GM12892 (cell line): ENCODE measurements at regions not wholly inside any gene's neighbourhood (a gene's known extent, or its start where the extent isn't known, plus 50 kb on each side); places are given as distances from the start of the nearest gene placed in this dataset.

Experiments used
- DNase-seq: peaks from one replicate; pipeline ENCODE4 v3.0.0; 2011; ENCODE audit not compliant: insufficient read length
- FAIRE-seq: peaks from 2 replicates; lab custom pipeline; 2011; peaks lifted over from hg19 to GRCh38; lab: Jason Lieb, UNC
- POLR2A ChIP-seq: IDR thresholded peaks from 2 replicates; pipeline ENCODE4 v1.6.1; 2011; ENCODE audit warnings: low read depth, low read length, control low read depth
- POLR2AphosphoS5 ChIP-seq: IDR thresholded peaks from 2 replicates; pipeline ENCODE4 v1.6.1; 2011; ENCODE audit warnings: low read depth, low read length, control low read depth
- TAF1 ChIP-seq: IDR thresholded peaks from 2 replicates; pipeline ENCODE4 v1.6.1; 2011; ENCODE audit warnings: low read depth, mild to moderate bottlenecking, control low read depth, low read length, borderline replicate concordance

DNA sequence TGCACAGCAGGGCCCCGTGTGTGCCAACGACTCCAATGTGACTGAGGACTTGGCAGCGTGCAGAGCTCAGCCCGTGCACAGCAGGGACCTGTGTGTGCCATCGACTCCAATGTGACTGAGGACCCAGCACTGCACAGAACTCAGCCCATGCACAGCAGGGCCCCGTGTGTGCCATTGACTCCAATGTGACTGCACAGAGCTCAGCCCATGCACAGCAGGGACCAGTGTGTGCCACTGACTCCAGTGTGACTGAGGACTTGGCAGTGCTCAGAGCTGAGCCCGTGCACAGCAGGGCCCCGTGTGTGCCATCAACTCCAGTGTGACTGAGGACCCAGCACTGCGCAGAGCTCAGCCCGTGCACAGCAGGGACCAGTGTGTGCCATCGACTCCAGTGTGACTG lies 347.8 kb upstream of the B3GAT1 start:
- no peak for FAIRE-seq
- no peak for DNase-seq
- TF ChIP-seq POLR2AphosphoS5: no peak
- TF ChIP-seq TAF1: no peak
- no peak for TF ChIP-seq POLR2A

DNA sequence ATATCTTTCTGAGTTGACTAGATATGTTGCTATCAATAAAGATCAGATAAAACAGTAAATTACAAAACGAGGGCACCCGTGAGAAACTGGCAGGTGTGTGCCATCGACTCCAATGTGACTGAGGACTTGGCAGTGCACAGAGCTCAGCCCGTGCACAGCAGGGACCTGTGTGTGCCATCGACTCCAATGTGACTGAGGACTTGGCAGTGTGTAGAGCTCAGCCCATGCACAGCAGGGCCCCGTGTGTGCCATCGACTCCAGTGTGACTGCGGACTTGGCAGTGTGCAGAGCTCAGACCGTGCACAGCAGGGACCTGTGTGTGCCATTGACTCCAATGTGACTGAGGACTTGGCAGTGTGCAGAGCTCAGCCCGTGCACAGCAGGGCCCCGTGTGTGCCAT lies 347.2 kb upstream of the B3GAT1 start:
- no peak for TF ChIP-seq POLR2A
- TF ChIP-seq POLR2AphosphoS5: no peak
- no peak for TF ChIP-seq TAF1
- no peak for FAIRE-seq
- no peak for DNase-seq

DNA sequence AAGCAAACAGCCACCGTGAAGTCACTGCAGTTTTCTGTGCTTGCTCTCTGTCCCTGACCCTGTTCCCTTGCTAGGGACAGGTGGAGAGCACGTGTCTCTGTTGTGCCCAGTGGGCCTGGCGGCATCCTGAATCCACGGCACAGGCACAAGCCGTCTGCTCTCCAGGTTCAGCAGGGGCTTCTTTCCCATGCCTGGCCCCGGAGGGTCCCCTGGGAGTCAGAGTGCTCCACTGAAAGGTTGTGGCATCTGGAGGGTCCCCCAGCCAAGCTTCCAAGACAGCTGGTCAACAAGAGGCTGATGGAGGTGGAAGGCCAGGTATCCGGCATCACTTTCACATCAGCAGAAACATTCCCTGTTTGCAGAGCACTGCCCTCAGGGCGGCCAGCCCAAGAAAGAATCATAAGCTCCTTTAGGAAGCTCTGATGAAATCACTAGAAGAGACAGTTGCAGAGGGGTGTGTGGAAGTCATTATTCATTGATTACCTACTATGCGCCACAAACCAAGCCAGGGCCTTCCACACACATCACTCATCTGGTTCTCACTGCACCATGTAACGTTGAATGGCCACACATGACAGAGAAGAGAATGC lies 346.4 kb upstream of the B3GAT1 start:
- no peak for TF ChIP-seq TAF1
- no peak for TF ChIP-seq POLR2AphosphoS5
- FAIRE-seq (no peak), DNase-seq (no peak)

DNA sequence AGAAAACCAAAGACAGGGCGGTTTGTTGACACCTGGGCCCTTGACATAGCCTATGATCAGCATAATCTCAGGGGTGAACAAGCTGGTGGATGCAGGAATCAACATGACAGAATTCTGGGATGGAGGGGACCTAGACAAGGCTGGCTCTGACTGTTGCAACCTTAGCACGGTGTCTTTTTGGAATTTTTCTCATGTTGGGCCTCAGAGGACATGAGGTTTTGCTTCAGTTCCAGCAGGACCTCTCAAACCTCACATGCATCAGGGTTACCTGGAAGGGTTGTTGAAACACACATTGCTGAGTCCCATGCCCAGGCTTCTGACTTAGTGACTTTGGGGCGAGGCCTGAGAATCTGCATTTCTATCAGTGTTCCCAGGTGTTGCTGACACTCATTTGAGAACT lies 345.6 kb upstream of the B3GAT1 start:
- DNase-seq (no peak), FAIRE-seq (no peak)
- TF ChIP-seq POLR2A (no peak), POLR2AphosphoS5 (no peak), TAF1 (no peak)

DNA sequence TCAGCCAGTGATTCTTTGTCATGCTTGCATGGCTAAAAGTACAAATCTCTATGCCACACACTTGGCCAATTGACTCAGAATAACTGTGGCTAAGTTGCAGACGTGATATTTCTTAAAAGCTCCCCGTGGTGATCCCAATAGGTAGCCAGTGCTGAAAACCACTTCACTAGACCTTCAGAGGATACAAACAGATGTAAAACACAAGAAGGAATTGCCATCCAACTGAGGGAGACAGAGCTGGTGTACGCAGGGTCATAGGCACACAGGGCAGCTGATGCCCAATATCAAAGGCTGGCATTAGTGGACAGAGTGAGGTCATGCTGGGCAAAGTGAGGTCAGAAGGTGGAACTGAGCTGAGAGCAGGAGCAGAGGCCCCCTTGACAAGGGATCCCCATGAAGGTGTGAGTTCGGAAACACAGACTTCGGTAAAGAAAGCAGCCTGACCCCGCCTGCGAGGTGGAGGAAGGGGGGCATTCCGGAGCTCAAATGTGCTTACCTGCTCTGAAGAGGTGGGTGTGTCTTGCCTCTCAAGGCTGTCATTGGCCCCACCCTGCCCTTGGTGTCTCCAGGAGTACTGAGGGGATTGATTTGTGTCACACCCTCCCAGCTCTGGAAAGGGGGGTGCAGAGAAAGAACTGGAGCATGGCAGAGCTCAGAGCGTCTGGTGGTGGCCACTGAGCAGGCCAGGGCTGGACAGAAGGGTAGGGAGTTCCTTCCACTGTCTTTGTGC lies 344.9 kb upstream of the B3GAT1 start:
- FAIRE-seq (no peak), DNase-seq (no peak)
- TF ChIP-seq POLR2AphosphoS5: no peak
- no peak for TF ChIP-seq POLR2A
- TF ChIP-seq TAF1: no peak

DNA sequence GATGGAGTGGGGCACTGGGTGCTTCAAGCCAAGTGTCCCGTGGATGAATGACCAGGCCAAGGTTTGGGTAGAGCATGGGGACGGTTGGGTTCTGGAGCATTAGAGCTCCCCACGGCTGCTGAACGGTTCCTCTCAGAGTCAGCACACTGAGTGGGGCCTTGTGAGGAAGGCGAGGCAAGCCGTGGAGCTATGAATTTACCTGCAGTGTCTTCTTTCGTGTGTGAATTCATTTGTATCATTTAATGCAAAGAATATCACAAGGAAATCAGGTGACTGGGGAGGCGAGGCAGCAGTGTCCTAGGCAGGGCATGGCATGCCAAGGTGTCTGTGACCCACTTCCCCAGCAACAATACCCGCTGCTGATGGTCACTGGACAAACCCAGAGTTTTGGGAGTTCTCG lies 343.5 kb upstream of the B3GAT1 start:
- TF ChIP-seq POLR2A: no peak
- no peak for TF ChIP-seq POLR2AphosphoS5
- TF ChIP-seq TAF1: no peak
- DNase-seq (no peak), FAIRE-seq (no peak)

DNA sequence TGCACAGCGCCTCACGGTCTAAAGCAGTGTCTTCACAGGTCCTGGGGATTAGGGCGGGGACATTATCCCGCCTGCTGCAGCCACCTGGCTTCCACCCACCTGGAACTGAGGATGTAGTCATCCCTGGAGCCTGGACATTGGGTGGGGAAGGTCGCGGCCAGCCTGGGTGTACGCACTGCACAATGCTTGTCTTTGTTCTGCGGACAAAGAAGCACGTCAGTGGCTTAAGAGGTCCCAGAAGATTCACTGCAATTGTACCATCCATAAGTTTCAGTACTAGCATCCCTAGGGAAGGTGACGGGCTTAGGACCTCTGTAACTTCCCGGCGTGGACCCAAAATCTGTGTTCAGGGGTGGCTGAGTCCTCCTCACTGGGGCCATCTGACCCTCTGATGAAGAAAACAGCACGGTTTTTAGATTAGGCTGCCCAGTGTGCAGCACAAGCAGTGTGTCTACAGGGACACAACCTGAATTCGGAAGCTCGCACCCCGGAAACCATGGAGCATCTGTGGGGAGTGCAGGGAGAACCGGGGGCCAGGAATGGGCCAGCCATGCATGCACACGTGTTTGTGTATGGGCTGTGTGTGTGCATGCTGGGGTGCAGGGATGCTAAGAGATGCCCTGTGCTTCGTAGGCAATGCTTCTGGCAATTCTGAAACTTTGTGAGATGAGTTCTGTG lies 342.6 kb upstream of the B3GAT1 start:
- FAIRE-seq (no peak), DNase-seq (no peak)
- TF ChIP-seq POLR2A: no peak

DNA sequence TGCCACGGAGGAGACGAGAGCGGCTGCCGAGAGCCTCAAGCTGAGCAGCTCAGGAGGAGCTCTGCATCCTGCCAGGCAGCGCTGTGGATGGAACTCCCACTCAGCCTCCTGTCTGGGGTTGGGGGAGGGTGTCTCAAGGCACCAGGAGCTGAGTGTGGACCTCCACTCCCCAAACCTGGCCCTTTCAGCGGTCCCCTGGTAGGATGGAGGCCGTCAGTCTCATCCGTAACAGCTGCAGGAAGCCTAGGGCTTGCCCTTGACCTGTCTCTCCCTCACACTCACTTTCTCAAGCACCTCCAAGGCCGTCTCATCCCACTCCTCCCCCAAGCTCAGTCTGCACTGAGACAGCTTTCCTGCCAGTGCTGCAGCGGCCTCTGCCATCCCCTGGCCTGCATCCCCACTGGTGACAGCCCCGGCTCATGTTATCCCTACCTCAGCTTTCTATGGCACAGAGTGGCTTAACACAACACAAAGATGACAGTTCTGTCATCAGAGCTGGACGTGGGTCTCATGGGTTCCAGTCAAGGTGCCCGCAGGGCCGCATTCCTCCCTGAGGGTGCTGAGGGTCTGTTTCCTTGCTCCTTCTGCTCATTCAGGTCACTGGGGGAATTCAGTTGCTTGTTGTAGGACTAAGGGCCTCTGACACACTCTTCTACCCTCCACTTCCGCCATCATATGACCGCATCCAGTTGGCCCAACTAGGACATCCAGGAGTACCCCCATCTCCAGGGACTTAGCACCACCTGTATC lies 341.9 kb upstream of the B3GAT1 start:
- TF ChIP-seq TAF1 (no peak), POLR2AphosphoS5 (no peak), POLR2A (no peak)
- FAIRE-seq: no peak
- no peak for DNase-seq

DNA sequence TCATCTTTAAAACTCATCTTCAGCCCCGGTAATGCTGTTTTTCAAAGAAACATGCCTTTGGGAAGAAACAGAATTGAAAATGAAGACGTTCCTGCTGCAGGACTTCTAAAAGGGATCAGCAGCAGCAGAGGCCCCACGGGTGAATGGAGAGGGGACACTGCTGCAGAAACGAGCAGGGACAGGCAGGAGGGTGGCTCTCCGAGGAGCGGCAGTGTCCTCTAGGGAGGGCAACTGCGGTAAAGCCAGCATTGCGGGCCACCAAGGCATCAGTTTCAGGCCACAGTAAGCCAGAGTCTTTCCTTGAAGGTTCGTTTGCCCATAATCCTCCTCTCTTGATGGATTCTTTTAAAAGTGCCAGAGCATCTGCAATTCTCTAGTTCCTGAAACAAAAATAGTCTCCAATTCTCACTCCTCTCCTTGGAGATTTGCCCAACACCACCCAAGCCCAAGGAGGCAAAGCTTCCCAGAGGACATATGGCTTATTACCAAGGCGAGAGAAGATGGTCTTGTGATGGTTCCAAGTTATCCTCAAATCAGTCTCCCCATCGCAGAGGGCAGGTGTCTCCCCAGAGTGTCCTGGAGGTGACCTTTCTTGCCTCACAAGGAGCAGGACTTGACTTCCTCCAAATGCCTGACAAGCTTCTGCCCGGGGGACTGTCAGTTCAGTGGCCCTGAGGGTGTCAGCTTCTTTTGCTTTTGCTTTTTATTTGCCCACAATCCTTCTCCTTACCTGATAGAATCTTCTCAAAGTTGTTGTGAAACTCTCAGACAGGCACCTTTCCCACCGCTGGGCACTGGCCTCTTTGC lies 341.1 kb upstream of the B3GAT1 start:
- DNase-seq: no peak
- FAIRE-seq: no peak
- no peak for TF ChIP-seq POLR2A
- no peak for TF ChIP-seq POLR2AphosphoS5
- TF ChIP-seq TAF1: no peak

DNA sequence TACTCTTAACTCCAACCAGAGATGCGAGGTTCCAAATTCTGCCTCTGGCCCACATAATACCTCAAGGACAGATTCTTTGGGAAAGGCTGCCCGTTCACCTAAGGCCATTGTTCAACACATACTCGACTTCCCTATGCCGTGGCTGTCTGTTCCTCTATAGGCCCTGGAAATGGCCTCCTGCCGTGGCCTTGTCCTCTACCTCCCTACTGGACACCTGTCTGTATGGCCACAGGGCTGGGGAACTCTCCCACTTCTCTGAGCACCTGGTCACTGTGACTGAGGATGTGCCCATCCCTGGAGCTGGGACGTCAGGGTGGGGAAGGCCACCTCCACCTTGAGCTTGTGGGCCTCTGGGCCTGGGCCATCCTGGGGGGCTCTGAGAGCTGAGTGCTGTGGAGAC lies 340.5 kb upstream of the B3GAT1 start:
- FAIRE-seq (no peak), DNase-seq (no peak)
- TF ChIP-seq TAF1 (no peak), POLR2A (no peak)

DNA sequence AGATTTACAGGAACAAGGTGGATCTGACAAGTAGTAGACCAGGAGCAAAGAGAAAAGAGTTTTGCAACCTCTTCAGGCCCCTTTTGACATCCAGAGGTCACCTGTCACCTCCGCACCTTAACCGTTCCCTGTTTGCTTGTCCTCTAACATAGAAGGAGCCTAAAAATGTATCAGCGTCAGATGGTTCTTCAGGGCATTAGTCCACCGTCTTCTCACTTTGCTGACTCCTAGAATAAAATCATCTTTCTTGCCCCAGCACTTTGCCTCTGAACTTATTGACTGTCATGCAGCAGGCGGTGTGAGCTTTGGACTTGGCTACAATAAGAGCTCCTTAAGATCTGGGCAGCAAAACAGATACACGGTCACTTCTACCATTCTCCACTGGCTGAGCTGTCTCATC lies 339.7 kb upstream of the B3GAT1 start:
- FAIRE-seq: no peak
- no peak for DNase-seq
- no peak for TF ChIP-seq TAF1
- TF ChIP-seq POLR2A: no peak
- TF ChIP-seq POLR2AphosphoS5: no peak

DNA sequence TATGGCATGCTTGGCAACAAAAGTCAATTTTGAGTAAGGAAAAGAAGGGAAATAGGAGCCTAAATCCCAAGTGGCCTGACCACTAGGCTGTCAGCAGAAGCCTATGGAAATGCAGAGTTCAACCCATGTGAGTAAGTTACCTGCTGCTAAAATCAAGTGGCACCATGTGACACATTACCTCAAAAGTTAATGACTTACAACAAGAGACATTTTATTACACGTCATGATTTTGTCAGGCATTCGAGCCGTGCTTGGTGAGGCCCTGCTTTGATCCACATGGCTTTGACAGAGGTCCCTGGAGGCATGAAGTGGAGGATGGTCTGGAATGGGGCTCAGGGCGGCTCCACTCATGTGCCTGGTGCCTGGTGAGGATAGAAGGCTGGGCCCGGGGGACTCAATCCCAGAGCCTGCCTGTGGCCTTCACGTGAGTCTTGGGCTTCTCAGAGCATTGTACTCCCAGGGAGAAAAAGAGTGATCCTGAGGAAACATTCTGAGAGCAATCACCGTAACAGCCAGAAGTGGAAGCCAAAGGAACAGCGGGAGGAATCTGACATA lies 339.1 kb upstream of the B3GAT1 start:
- FAIRE-seq (no peak), DNase-seq (no peak)
- TF ChIP-seq POLR2A (no peak), POLR2AphosphoS5 (no peak), TAF1 (no peak)
